Activated naive CD4-positive, alpha-beta T cell treated with anti-CD3 and anti-CD28 coated beads, Interleukin-2, amount 50 U/mL, for 72 hours (primary cell): ENCODE measurements at regions not wholly inside any gene's neighbourhood (a gene's known extent, or its start where the extent isn't known, plus 50 kb on each side); places are given as distances from the start of the nearest gene placed in this dataset.

Source experiments
- ATAC-seq, 2 donors: fragments of 150-1000 bp; cut with Tn5 transposase; 2 replicates each; pipeline ENCODE4 v1.10.0; 2021; ENCODE audit warnings: mild to moderate bottlenecking in 2 of 2, moderate library complexity in 2 of 2
- DNase-seq, 2 donors: peaks; one replicate each; pipeline ENCODE4 v3.0.0; 2021 to 2022; ENCODE audit warnings: low spot score in 2 of 2
- H3K27ac Mint-ChIP-seq, 2 donors: one replicate each; pipeline ENCODE4 v1.8.0; 2022; ENCODE audit warnings: mild to moderate bottlenecking in 2 of 2, mixed read lengths in 2 of 2
- H3K36me3 Mint-ChIP-seq, 2 donors: one replicate each; pipeline ENCODE4 v1.8.0; 2022; ENCODE audit warnings: mixed read lengths in 2 of 2
- H3K9me3 Mint-ChIP-seq, 2 donors: one replicate each; pipeline ENCODE4 v1.8.0; 2022; ENCODE audit warnings: mixed read lengths in 2 of 2

DNA sequence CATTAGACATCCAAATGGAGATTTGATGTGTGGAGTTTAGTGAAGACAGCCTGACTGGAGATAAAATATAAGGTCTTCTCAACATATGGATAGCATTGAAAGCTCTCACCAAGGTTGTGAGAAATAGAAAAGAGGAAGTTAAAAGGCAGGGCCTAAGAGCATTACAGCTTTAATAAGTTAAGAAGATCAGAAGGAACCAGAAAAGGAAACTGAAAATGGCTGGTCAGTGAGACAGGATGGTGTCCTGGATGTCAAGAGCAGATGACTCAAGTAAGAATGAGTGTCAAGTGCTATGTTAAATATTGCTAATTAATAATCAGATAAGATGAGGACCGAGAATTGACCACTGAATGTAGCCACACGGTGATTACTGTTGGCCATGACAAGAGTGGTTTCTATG, 642.9 kb downstream of the STPG2 start:
- no peak for ATAC-seq

DNA sequence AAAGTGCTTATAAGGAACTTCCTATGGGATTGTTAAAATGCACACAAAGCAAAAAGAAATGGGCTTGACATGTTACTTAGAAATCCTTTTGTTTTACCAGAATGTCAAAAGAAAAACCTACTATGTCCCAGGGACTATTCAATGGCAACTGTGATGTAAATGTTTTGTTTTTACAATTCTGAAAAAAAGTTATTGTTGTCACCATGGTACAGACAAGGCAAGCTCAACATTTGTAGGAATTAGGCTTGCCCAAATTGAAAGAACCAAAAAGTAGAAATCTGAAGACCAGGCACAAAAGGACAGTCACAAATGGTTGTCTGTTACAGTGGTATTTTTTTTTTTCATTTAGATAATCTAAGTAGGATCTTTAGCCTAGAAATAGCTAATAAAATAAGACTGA, 638.6 kb downstream of the STPG2 start:
- DNase-seq (no peak), ATAC-seq (no peak)
- no peaks in the 10 kb centered on the region for H3K36me3 Mint-ChIP-seq
- H3K9me3 Mint-ChIP-seq: no peaks in the 10 kb centered on the region
- H3K27ac Mint-ChIP-seq: no peak overlapping the region

More for the DNA sequence above, 642.9 kb downstream of the STPG2 start:
- DNase-seq: no peak
- Mint-ChIP-seq H3K27ac (no peak overlapping the region), H3K36me3 (no peaks in the 10 kb centered on the region), H3K9me3 (no peaks in the 10 kb centered on the region)

DNA sequence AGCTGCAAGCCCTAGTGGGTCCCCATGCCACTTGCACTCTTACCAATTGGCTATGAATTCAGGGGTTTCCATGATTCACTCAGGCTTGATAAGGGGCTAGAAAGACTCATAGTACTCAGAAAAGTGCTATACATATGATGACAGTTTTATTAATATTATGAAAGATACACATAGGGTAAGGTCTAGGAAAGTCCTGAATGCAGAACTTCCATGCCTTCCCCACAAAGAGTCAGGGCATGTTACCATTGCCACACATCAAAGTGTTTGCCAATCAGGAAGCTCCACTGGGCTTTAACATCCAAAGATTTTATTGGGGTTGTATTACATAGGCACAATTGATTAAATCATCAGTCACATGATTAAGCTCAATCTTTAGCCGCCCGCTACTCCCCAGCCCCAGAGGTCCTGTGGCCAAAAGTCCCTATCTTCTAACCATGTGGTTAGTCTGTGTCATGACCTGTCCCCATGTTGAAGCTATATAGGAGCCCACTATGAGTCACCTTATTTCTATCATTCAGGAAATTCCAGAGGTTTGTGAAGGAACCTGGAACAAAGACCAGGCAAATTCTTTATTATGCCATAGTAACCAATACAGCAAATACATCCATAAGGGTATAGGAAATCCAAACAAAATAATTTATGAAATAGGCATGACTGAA, 635.6 kb downstream of the STPG2 start:
- peaks cover 0 to 5% of the 10 kb centered on the region in 2 donors for H3K9me3 Mint-ChIP-seq
- H3K36me3 Mint-ChIP-seq: no peaks in the 10 kb centered on the region
- DNase-seq (no peak), ATAC-seq (no peak)
- no peak overlapping the region for H3K27ac Mint-ChIP-seq
